HG03439 (cell line): ENCODE measurements at regions not wholly inside any gene's neighbourhood (a gene's known extent, or its start where the extent isn't known, plus 50 kb on each side); places are given as distances from the start of the nearest gene placed in this dataset.

Source experiments
- ATAC-seq: cut with Tn5 transposase; IDR thresholded peaks from one replicate; pipeline ENCODE4 v1.9.1; 2021; ENCODE audit warnings: mild to moderate bottlenecking, moderate library complexity; ENCODE audit not compliant: unreplicated experiment

GRCh38 chr2:731711-732110 is 54.5 kb upstream of the TMEM18 start:
- no peak for ATAC-seq

DNA sequence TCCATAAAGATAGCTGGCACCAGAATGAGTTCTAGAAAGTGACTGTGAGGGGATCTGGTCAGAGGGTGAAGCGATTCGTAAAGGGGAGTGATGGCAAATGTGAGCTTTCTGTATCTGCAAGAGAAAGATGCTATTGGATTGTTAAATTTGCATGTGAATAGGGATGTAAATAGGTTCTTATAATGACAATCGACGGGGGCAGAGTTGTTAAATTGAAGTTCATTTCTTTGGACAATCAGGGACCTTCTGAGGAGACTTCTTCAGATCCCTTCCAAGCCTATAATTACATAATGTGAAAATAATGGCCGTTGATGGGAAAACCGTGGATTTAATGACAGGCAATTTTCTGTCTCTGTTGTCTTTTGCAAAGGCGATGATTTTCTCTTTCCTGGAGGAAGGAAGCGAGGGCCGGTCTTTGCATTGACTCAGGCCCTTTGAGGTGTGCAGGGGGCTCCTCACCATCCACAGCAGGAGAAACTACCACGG is 52.2 kb upstream of the TMEM18 start:
- no peak for ATAC-seq

DNA sequence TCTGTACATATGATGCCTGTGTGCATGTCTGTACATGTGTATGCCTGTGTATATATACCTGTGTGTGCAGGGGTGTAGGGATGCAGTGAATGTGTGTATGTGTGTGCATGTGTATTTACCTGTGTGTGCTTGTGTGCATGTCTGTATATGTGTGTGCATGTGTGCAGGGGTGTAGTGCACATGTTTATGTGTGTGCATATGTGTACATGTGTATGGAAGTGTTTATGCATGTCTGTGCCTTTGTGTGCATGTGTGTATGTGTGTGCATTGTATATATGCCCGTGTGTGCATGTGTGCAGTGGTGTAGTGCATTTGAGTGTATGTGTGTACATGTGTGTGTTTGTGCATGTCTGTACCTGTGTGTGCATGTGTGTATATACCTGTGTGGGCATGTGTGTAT is 51.0 kb upstream of the TMEM18 start:
- no peak for ATAC-seq

- ATAC-seq = peak; percentile 71
These were observed 49.9 kb upstream of the TMEM18 start for GRCh38 chr2:727071-727470.
